ENCODE measurements at regions not wholly inside any gene's neighbourhood (a gene's known extent, or its start where the extent isn't known, plus 50 kb on each side); places are given as distances from the start of the nearest gene placed in this dataset.

DNA sequence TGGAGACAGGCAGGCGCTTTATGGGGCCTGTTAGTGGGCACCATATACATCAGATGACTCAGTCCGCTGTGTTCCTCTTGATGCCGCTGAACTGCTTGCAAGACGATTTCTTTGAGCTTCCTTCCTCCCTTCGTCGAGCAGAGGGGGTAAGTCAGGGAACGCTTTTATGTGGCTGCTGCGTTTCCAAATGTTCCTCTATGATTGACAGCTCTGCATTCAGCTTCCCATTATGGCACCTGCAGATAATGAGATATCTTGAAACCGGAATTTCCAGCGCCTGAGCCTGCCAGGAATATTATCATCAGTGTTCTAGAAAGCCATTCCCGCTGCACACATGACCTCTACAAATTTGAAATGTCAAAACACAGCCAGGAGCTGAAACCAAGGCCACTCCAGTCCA is 257.0 kb downstream of the TSHZ3 start:
- DNase-seq (ENCODE audit: low read depth in 2 of 2): no peak

DNA sequence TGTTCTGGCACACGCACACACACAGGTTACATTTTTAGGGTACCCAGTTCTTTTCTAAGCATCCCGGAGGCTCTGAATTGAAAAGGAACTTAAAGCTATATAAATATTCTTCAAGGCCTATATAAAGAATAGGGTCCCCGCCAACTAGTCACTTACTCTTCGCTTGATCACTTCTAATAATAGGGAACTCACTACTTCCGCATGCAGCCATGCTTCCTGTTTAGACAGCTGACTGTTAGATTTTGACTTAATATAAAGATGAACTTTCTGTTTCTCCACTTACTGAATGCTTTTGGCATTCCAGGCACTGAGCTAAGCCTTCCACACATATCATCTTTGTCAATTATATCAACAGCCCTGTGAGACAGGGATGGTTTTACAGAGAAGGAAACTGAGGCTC is 259.6 kb downstream of the TSHZ3 start:
- no peak for DNase-seq (ENCODE audit: low read depth in 2 of 2)

DNA sequence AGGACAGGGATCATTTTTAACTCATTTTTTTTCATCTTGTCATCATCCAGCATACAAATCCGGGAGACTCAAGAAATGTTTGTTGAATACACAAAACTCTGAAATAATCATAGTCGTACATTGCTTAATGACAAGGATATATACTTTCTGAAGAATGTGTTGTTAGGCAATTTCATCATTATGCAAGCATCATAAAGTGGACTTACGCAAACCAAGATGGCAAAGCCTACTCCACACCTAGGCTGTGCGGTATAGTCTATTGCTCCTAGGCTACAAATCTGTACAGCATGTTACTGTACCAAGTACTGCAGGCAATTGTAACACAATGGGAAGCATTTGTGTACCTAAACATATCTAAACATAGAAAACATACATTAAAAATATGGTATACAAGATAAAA is 264.1 kb downstream of the TSHZ3 start:
- no peak for DNase-seq (ENCODE audit: low read depth in 2 of 2)

- DNase-seq (ENCODE audit: low read depth in 2 of 2): no peak
Measured at GRCh38 chr19:31083105-31083504, 266.1 kb downstream of the TSHZ3 start.

DNA sequence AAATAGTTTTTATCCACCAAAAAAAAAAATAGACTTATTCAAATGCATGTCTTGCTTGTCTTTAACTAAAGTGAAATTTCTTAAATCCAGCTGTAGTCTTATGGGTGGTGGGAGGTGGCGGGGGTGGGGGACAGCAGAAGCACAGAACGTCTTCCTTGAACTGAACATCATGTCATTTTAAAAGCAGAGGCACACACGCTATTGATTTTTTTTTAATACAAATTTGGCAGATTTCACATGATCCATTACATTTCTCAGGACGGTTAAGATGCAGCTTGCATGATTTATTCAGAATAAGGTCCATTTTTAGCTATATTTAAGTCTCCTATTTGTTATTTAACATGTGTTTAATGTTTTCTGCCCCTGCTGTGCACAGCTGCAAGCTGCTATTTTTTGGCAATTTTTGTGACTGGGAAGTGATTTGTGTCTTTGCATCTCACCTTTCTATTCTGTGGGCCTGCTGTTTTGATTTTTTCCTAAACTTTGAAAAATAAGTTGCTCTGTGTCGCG is 274.0 kb downstream of the TSHZ3 start:
- no peak for DNase-seq (ENCODE audit: low read depth in 2 of 2)

GRCh38 chr19:31074199-31075125 is 274.8 kb downstream of the TSHZ3 start:
- DNase-seq (ENCODE audit: low read depth in 2 of 2): no peak

DNA sequence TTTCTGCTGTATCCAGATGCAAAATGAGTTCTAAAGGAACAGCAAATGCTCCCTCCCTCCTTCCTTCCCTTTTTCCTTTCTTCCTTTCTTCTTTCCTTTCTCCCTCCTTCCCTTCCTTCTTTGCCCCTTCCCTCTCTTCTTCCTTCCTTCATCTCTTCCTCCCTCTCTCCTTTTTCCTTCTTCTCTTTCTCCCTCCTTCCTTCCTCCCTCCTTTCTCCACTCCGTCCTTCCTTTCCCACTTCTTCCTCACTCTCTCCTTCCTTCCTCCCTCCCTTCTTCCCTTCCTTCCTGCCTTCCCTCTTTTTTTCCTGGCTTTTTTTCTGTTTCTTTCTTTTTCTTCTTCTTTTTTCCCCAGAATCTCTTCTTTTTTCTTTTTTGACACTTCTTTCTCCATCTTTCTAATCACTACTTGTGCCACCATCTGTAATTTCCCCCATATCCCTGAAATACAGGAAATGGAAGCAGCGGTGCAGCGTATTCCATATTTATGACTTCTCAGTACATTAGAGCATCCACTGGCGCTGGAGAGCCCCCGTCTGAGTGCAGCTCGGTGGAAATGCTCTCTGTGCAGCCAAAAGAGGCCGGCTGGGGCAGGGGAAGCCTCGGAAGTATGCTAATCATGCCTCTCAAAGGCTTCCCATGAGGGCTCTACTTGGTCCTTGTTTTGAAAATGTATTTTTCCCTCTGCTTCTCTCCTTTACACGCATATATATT is 275.6 kb downstream of the TSHZ3 start:
- DNase-seq (ENCODE audit: low read depth in 2 of 2): no peak

DNA sequence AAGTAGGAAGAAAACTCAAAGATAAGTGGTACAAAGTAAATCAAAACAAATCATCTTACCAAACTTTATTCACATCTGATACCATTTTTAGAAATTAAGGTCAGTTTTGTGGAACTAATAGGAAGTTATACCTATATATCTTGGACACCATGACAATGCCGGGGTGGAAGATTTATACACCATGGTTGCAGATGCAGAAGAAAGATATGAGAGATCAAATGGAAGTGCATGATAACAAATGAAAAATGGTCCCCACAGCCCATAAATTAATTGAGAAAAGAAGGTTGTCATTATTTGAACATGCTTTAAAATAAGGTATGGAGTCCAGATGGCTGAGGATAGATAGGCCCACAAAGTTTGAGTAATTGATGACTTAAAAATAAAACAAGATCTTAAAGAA is 276.8 kb downstream of the TSHZ3 start:
- no peak for DNase-seq (ENCODE audit: low read depth in 2 of 2)

- DNase-seq (ENCODE audit: low read depth in 2 of 2): no peak
Measured at GRCh38 chr19:31071136-31071855, 277.9 kb downstream of the TSHZ3 start.

GRCh38 chr19:31070146-31071065 is 278.8 kb downstream of the TSHZ3 start:
- DNase-seq (ENCODE audit: low read depth in 2 of 2): no peak

GRCh38 chr19:31068268-31068667 is 281.0 kb downstream of the TSHZ3 start:
- no peak for DNase-seq (ENCODE audit: low read depth in 2 of 2)

GRCh38 chr19:31066385-31066784 is 282.9 kb downstream of the TSHZ3 start:
- no peak for DNase-seq (ENCODE audit: low read depth in 2 of 2)

GRCh38 chr19:31064491-31064890 is 284.7 kb downstream of the TSHZ3 start:
- DNase-seq (ENCODE audit: low read depth in 2 of 2): no peak

DNA sequence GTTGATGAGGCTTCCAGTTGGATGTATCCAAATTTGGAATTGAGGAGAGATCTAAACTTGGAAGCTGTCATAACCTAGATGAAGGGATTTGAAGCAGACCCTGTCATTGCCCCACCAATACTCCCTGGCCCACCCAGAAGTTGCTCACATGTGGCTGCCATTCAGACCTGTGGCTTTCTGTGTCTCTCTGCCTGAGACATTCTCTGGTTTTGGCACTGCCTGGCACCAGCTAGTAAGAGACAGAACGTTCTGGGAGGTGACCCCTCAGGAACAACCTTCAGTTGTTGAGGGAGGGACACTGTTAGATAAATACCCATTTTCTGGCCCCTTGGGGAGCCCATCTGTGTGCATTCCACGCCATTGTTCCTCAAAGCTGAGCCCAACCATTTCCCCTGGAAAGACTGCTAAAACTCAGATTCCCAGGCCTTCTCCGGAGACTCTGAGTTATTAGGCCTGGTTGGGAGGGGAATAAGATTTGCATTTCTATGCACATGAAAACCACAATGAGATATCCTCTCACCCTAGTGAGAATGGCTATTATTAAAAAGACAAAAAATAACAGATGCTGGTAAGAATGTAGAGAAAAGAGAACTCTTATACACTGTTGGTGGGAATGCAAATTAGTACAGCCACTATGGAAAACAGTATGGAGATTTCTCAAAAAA is 290.4 kb downstream of the TSHZ3 start:
- no peak for DNase-seq (ENCODE audit: low read depth in 2 of 2)

DNA sequence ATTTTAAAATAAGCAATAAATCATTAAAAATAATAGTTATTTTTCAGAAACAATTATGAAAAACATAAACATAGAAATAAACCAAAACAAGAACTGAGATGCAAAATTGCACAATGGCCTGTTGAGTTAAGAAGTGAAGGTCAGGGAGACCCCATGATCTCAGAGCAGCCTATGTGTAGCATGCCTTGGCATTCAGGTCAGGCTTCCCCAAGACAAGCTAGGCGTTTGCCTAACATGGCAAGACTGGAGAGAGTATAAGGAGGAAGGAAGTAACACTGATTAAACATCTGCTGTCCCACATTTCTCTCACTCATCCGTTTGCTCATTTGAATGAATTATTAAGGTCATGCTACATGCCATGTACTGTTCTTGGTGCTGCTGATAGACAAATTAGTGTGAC is 291.8 kb downstream of the TSHZ3 start:
- no peak for DNase-seq (ENCODE audit: low read depth in 2 of 2)

DNA sequence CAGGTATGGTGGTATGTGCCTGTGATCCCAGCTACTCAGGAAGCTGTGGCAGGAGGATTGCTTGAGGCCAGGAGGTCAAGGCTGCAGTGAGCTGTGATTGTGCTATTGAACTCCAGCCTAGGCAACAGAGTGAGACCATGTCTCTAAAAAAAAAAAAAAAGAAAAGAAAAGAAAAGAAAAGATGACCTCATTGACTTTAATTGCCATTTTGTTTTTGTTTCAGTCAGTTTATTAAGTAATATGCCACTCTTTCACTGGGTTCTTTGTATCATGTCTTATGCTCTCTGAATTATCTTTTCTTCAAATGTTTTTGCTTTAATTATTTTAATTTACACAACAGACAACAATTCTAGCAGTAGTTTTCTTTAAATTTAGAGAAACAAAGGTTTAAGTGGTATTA is 293.8 kb downstream of the TSHZ3 start:
- no peak for DNase-seq (ENCODE audit: low read depth in 2 of 2)

DNA sequence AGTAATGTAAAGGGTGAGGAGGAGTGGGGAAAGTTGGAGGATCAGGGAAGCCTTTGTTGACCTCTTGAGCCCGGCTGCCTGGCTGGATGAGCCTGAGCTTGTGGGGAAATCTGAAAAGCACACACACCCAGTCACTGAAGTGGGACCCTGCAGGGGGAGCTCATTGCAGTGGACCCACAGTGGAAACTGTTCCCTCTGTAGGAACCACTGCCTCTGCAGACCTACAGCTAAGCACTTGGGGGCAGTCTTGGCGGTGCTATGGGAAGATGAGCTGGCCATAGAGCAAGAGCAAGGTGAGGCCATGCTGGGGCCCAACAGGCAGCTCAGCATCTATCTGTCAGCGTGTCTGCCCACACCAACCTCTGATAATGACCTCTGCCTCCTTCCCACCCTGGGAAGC is 294.8 kb downstream of the TSHZ3 start:
- no peak for DNase-seq (ENCODE audit: low read depth in 2 of 2)

DNA sequence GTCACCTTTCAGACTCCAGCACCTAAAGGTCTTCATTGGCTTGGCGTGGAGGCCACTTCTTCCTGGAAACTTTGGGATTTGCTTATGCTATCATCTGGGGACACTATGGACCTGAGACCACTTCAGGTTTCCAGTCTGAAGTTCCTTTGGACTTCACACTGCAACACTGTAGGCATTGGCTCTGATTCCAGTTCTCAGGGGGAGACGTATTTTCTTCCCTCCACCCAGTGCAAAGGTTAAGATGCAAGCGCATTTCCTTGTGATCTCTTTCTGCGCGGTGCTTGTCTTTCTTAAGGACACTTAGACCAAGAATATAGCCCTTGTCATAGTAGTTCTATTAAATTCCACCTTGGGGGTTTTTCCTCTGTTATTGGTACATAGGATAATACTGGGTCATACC is 299.8 kb downstream of the TSHZ3 start:
- DNase-seq (ENCODE audit: low read depth in 2 of 2): no peak

DNA sequence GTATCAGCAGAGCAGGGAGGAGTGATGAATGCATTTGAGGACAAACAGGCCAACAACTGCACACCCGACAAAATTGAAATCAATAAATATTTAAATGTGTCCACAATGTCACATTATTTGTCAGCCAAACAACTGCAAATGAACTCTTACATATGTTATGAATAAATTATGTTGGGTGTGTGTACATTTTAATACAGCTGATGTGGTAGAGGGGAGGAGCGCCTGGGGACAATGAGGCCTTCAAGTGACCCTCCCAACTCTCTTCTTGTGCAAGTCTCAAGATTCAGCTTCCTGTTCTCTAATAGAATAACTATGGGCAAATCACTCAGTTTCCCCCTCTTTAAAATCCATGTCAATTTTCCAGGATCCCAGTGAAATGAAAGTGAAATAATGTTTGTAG is 303.2 kb downstream of the TSHZ3 start:
- DNase-seq (ENCODE audit: low read depth in 2 of 2): no peak

DNA sequence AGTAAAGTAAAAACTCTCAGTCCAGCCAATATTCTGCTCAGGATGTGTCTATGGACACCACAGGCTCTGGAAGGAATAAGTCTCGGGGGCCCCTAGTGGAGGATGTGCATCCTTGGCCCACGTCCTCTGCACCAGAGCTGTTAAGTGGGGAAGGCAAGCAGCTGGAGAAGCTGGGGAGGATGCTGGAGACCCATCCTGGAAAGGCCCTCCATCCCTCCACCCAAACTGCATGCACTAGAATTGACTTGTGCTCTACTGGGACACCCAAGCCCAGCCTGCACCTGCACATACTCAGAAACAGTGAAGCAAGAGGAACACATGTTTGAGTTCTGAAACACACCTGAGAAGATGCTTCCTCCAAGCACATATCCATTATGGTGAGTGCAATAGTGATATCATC is 307.8 kb downstream of the TSHZ3 start:
- no peak for DNase-seq (ENCODE audit: low read depth in 2 of 2)
